Prostate gland (tissue), 1 donor: ENCODE measurements at regions not wholly inside any gene's neighbourhood (a gene's known extent, or its start where the extent isn't known, plus 50 kb on each side); places are given as distances from the start of the nearest gene placed in this dataset.

Experiments
- POLR2A ChIP-seq: fragments of 450-650 bp; IDR thresholded peaks from one replicate; pipeline ENCODE4 v1.6.1; 2016; ENCODE audit warnings: antibody characterized with exemption, mild to moderate bottlenecking
- POLR2AphosphoS5 ChIP-seq: sonication (generic); formaldehyde crosslinking; IDR thresholded peaks from one replicate; pipeline ENCODE4 v1.6.1; 2017; ENCODE audit warnings: antibody characterized with exemption

GRCh38 chr22:47291565-47292495 lies 529.4 kb downstream of the TBC1D22A start:
- no peak for TF ChIP-seq POLR2A
- TF ChIP-seq POLR2AphosphoS5 = no peak
